GM21786 (cell line): ENCODE measurements at regions not wholly inside any gene's neighbourhood (a gene's known extent, or its start where the extent isn't known, plus 50 kb on each side); places are given as distances from the start of the nearest gene placed in this dataset.
"Not testable (repeated sequence)": the region's sequence is repeated elsewhere in the genome, so short reads cannot be mapped to it uniquely, and the experiment has no call there.

Experiments used
- ATAC-seq: cut with Tn5 transposase; IDR thresholded peaks from one replicate; pipeline ENCODE4 v1.9.1; 2021; ENCODE audit not compliant: unreplicated experiment

- ATAC-seq: no peak
Observed at GRCh38 chr16:64365448-64365931, 756.4 kb downstream of the CDH11 start.

- ATAC-seq: no peak
Observed at GRCh38 chr16:64364894-64365293, 757.0 kb downstream of the CDH11 start.

- ATAC-seq: no peak
Observed at GRCh38 chr16:64364416-64364815, 757.4 kb downstream of the CDH11 start.

- ATAC-seq: no peak
Observed at GRCh38 chr16:64364016-64364415, 757.8 kb downstream of the CDH11 start.

GRCh38 chr16:64363039-64363438, 758.8 kb downstream of the CDH11 start:
- no peak for ATAC-seq

- ATAC-seq: no peak
Observed at GRCh38 chr16:64362193-64362592, 759.7 kb downstream of the CDH11 start.

- no peak for ATAC-seq
Observed at GRCh38 chr16:64361753-64362152, 760.1 kb downstream of the CDH11 start.

GRCh38 chr16:64358291-64358690, 763.6 kb downstream of the CDH11 start:
- no peak for ATAC-seq

GRCh38 chr16:64356267-64356666, 765.6 kb downstream of the CDH11 start:
- no peak for ATAC-seq

- ATAC-seq: no peak
Observed at GRCh38 chr16:64352246-64352645, 769.6 kb downstream of the CDH11 start.

GRCh38 chr16:64351121-64351520, 770.7 kb downstream of the CDH11 start:
- no peak for ATAC-seq

- ATAC-seq: no peak
Observed at GRCh38 chr16:64346080-64346479, 775.8 kb downstream of the CDH11 start.

GRCh38 chr16:64345142-64345541, 776.7 kb downstream of the CDH11 start:
- no peak for ATAC-seq

- not testable (repeated sequence) for ATAC-seq
Observed at GRCh38 chr16:64343820-64344443, 777.9 kb downstream of the CDH11 start.

- no peak for ATAC-seq
Observed at GRCh38 chr16:64343061-64343819, 778.6 kb downstream of the CDH11 start.

GRCh38 chr16:64341336-64341735, 780.5 kb downstream of the CDH11 start:
- not testable (repeated sequence) for ATAC-seq

GRCh38 chr16:64339052-64339770, 782.7 kb downstream of the CDH11 start:
- ATAC-seq: no peak

GRCh38 chr16:64321881-64322280, 800.0 kb downstream of the CDH11 start:
- no peak for ATAC-seq

GRCh38 chr16:64321066-64321465, 800.8 kb downstream of the CDH11 start:
- ATAC-seq: no peak

GRCh38 chr16:64317601-64318000, 804.3 kb downstream of the CDH11 start:
- ATAC-seq: no peak

- no peak for ATAC-seq
Observed at GRCh38 chr16:64313726-64314125, 808.1 kb downstream of the CDH11 start.

- ATAC-seq: no peak
Observed at GRCh38 chr16:64312980-64313379, 808.9 kb downstream of the CDH11 start.
